CD4-positive, alpha-beta memory T cell (primary cell): ENCODE measurements at regions not wholly inside any gene's neighbourhood (a gene's known extent, or its start where the extent isn't known, plus 50 kb on each side); places are given as distances from the start of the nearest gene placed in this dataset.

ENCODE experiments used
- CTCF ChIA-PET: fragments of 350-600 bp; sonication (Branson Sonifier 250); formaldehyde crosslinking; loops from one replicate; lab custom pipeline; 2021; ENCODE audit warnings: inconsistent platforms; ENCODE audit not compliant: partially characterized antibody; lab: Charles Lee
- POLR2A ChIA-PET: fragments of 350-600 bp; sonication (Branson Sonifier 250); formaldehyde crosslinking; loops from one replicate; lab custom pipeline; 2021; ENCODE audit not compliant: partially characterized antibody; lab: Charles Lee
- DNase-seq, 5 donors: peaks; one replicate each; pipeline versions ENCODE4 v3.0.0 to v3.0.0-alpha.2; 2020 to 2022; ENCODE audit warnings: mixed read lengths in 1 of 5
- H3K27ac ChIP-seq: one replicate; pipeline ENCODE4 v1.7.0; 2013; ENCODE audit warnings: low read depth, low read length
- H3K27me3 ChIP-seq: 2 replicates; pipeline ENCODE4 v1.7.0; 2013; ENCODE audit warnings: mild to moderate bottlenecking, low read length, moderate library complexity; ENCODE audit not compliant: insufficient read depth
- H3K36me3 ChIP-seq: 2 replicates; pipeline ENCODE4 v1.7.0; 2013; ENCODE audit warnings: mild to moderate bottlenecking, low read length, moderate library complexity; ENCODE audit not compliant: insufficient read depth
- H3K4me1 ChIP-seq: 2 replicates; pipeline ENCODE4 v1.7.0; 2013; ENCODE audit warnings: mild to moderate bottlenecking, low read length, moderate library complexity; ENCODE audit not compliant: insufficient read depth
- H3K4me3 ChIP-seq, 2 donors: one replicate each; pipeline ENCODE4 v1.7.0; 2013; ENCODE audit warnings: low read length in 2 of 2, mild to moderate bottlenecking in 1 of 2
- H3K9me3 ChIP-seq, 2 donors: one replicate each; pipeline ENCODE4 v1.7.0; 2013; ENCODE audit warnings: low read length in 2 of 2, control low read depth in 1 of 2; ENCODE audit not compliant: control insufficient read depth in 1 of 2
- H3K27ac Mint-ChIP-seq, 7 donors: one replicate each; pipeline ENCODE4 v1.8.0; 2020 to 2021; ENCODE audit warnings: mixed read lengths in 7 of 7, mild to moderate bottlenecking in 6 of 7, inconsistent platforms in 3 of 7, moderate library complexity in 3 of 7
- H3K27me3 Mint-ChIP-seq, 2 donors: one replicate each; pipeline ENCODE4 v1.8.0; 2020 to 2021; ENCODE audit warnings: mixed read lengths in 2 of 2
- H3K36me3 Mint-ChIP-seq, 2 donors: one replicate each; pipeline ENCODE4 v1.8.0; 2020 to 2021; ENCODE audit warnings: mixed read lengths in 2 of 2, inconsistent platforms in 1 of 2, mild to moderate bottlenecking in 1 of 2
- H3K4me1 Mint-ChIP-seq, 4 donors: one replicate each; pipeline ENCODE4 v1.8.0; 2020 to 2021; ENCODE audit warnings: mixed read lengths in 4 of 4, mild to moderate bottlenecking in 1 of 4
- H3K4me3 Mint-ChIP-seq, 8 donors: one replicate each; pipeline ENCODE4 v1.8.0; 2020 to 2021; ENCODE audit warnings: mixed read lengths in 8 of 8, mild to moderate bottlenecking in 7 of 8, moderate library complexity in 6 of 8, inconsistent platforms in 3 of 8
- H3K9me3 Mint-ChIP-seq, 8 donors: one replicate each; pipeline ENCODE4 v1.8.0; 2020 to 2021; ENCODE audit warnings: mixed read lengths in 8 of 8, mild to moderate bottlenecking in 5 of 8, inconsistent platforms in 3 of 8, moderate library complexity in 1 of 8
- intact Hi-C: fragments of 100-400 bp; cut with micrococcal nuclease; formaldehyde crosslinking; loops from one replicate; pipeline ENCODE4 v1.15.1; 2023

DNA sequence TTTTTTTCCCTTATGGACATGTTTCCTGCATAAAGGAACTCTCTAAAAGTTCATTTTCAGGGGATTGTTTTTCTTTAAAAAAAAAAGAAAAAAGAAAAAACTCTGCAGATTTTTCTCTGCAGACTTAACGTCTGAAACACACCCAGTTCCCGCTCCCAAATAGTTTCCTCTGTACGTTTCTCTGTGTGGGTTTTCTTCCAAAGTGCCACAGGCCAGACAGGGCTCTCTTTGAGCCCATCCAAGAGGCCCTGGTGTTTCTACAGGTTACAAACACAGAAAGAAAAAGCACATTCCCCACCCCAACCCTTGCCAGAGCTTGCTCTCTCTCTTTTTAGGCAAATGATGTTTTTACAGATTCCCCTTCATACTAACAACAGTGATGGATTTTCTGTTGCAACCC is 258.6 kb downstream of the FNDC1 start:
- H3K27ac ChIP-seq = no peak overlapping the region
- no peaks in the 10 kb centered on the region for H3K27me3 ChIP-seq
- no peak overlapping the region for H3K4me3 Mint-ChIP-seq
- POLR2A ChIA-PET = no interaction called here
- H3K4me3 ChIP-seq = no peak overlapping the region
- no peak overlapping the region for H3K27ac Mint-ChIP-seq
- H3K4me1 ChIP-seq = no peaks in the 10 kb centered on the region
- no peaks in the 10 kb centered on the region for H3K36me3 ChIP-seq
- intact Hi-C loops = no loop called here
- H3K9me3 ChIP-seq = no peaks in the 10 kb centered on the region
- CTCF ChIA-PET = no interaction called here
- H3K36me3 Mint-ChIP-seq = no peaks in the 10 kb centered on the region
- no peak for DNase-seq
- H3K9me3 Mint-ChIP-seq = peaks cover 0 to 16% (median 6%) of the 10 kb centered on the region in 8 donors
- H3K27me3 Mint-ChIP-seq = peaks cover 8 to 11% of the 10 kb centered on the region in 2 donors
- H3K4me1 Mint-ChIP-seq = no peaks in the 10 kb centered on the region

- Mint-ChIP-seq H3K4me3 (no peak overlapping the region), H3K9me3 (peaks cover 0 to 12% (median 5%) of the 10 kb centered on the region in 8 donors), H3K36me3 (no peaks in the 10 kb centered on the region), H3K27ac (no peak overlapping the region), H3K27me3 (peaks cover 10 to 11% of the 10 kb centered on the region in 2 donors), H3K4me1 (no peaks in the 10 kb centered on the region)
- POLR2A ChIA-PET = no interaction called here
- DNase-seq = no peak
- H3K27me3 ChIP-seq = no peaks in the 10 kb centered on the region
- H3K36me3 ChIP-seq = no peaks in the 10 kb centered on the region
- no peak overlapping the region for H3K27ac ChIP-seq
- H3K4me1 ChIP-seq = no peaks in the 10 kb centered on the region
- CTCF ChIA-PET = no interaction called here
- H3K4me3 ChIP-seq = no peak overlapping the region
- intact Hi-C loops = no loop called here
- H3K9me3 ChIP-seq = no peaks in the 10 kb centered on the region
Measured at GRCh38 chr6:159427335-159427734, 258.1 kb downstream of the FNDC1 start.

DNA sequence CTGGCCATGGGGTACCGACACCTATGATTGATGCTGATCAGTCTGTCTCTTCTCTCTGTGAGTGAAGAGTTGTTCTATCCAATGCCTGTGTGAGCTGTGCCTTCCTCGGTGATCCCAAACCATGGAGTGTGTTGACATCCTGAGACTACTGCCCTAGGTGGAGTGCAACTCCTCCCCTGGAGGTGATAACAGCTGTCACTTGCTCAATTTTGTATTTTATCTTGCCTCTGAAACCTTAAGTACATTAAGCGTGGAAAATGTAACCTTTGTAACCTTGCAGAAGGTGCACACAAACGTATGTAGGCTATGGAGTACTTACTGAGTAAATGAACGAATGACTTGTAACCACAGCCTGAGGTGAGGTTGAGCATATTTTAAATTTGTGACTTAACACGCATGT is 256.2 kb downstream of the FNDC1 start:
- H3K4me3 ChIP-seq = no peak overlapping the region
- H3K27me3 ChIP-seq = no peaks in the 10 kb centered on the region
- Mint-ChIP-seq H3K27ac (no peak overlapping the region), H3K9me3 (peaks cover 0 to 2% (median 0%) of the 10 kb centered on the region in 8 donors), H3K36me3 (no peaks in the 10 kb centered on the region), H3K4me3 (no peak overlapping the region), H3K4me1 (no peaks in the 10 kb centered on the region), H3K27me3 (peaks cover 11 to 17% of the 10 kb centered on the region in 2 donors)
- intact Hi-C loops = no loop called here
- H3K36me3 ChIP-seq = no peaks in the 10 kb centered on the region
- no peaks in the 10 kb centered on the region for H3K4me1 ChIP-seq
- ChIA-PET POLR2A (no interaction called here), CTCF (no interaction called here)
- no peaks in the 10 kb centered on the region for H3K9me3 ChIP-seq
- no peak overlapping the region for H3K27ac ChIP-seq
- DNase-seq = no peak

DNA sequence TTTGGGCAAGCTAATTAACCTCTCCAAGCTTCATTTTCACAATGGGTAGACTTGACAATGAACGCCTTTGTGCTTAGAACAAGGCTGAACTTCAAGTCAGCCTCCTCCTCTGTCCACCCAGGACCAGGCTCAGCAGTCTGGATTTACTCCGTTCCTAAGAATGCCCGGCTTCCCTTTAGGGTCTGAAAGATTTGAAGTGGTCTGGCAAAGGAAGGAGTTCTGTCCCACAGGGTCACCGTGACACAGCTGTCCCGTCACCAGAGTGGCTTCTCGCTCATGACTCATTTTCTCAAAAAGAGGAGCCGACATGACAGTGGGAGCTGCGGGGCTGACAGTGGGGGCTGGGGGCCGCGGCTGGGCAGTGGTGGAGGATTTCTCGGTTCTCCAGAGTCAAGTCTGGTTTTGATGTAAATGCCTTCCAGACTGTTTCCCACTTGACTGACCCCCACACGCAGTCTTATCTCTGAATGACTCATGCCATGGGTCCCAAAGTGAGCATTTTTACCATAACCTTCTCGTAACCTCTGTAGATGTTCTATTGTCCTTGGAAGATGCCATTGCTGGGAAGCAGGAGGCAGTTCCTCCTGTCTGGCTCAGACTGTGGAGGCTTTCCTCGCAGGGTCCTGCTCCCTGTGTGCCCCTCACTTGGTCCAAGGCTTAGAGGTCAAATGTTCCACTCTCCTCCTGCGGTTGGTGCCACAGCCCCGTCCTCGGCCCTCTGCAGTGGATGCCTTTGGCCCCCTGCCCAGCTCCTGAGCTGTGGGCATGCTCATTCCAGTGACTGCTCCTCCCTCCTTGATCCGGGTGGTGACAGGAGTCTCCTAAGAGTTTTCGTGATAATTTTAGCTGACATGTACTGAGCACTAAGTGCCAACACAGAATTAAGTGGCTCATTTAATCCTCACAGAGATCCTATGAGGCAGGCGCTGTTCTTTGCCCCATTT is 253.1 kb downstream of the FNDC1 start:
- DNase-seq = no peak
- intact Hi-C loops = no loop called here
- no peak overlapping the region for H3K27ac Mint-ChIP-seq
- H3K27me3 Mint-ChIP-seq = peaks cover 7 to 24% of the 10 kb centered on the region in 2 donors
- no peaks in the 10 kb centered on the region for H3K36me3 Mint-ChIP-seq
- ChIA-PET CTCF (no interaction called here), POLR2A (no interaction called here)
- Histone ChIP-seq H3K9me3 (no peaks in the 10 kb centered on the region), H3K4me3 (no peak overlapping the region), H3K27ac (no peak overlapping the region), H3K27me3 (no peaks in the 10 kb centered on the region), H3K36me3 (no peaks in the 10 kb centered on the region), H3K4me1 (no peaks in the 10 kb centered on the region)
- peaks cover 0 to 6% (median under 1%) of the 10 kb centered on the region in 8 donors for H3K9me3 Mint-ChIP-seq
- H3K4me1 Mint-ChIP-seq = no peaks in the 10 kb centered on the region
- H3K4me3 Mint-ChIP-seq = no peak overlapping the region

GRCh38 chr6:159421586-159421985 is 252.4 kb downstream of the FNDC1 start:
- no peaks in the 10 kb centered on the region for H3K36me3 ChIP-seq
- ChIA-PET CTCF (no interaction called here), POLR2A (no interaction called here)
- no peak overlapping the region for H3K4me3 ChIP-seq
- no peaks in the 10 kb centered on the region for H3K9me3 ChIP-seq
- no peak overlapping the region for H3K27ac Mint-ChIP-seq
- H3K27me3 Mint-ChIP-seq = peaks cover 7 to 22% of the 10 kb centered on the region in 2 donors
- DNase-seq = no peak
- no peaks in the 10 kb centered on the region for H3K36me3 Mint-ChIP-seq
- no peaks in the 10 kb centered on the region for H3K27me3 ChIP-seq
- intact Hi-C loops = no loop called here
- peaks cover 0 to 11% (median 2%) of the 10 kb centered on the region in 8 donors for H3K9me3 Mint-ChIP-seq
- no peaks in the 10 kb centered on the region for H3K4me1 ChIP-seq
- no peaks in the 10 kb centered on the region for H3K4me1 Mint-ChIP-seq
- no peak overlapping the region for H3K4me3 Mint-ChIP-seq
- H3K27ac ChIP-seq = no peak overlapping the region

- CTCF ChIA-PET = no interaction called here
- Histone ChIP-seq H3K27me3 (no peaks in the 10 kb centered on the region), H3K36me3 (no peaks in the 10 kb centered on the region), H3K4me3 (no peak overlapping the region), H3K4me1 (no peaks in the 10 kb centered on the region), H3K9me3 (no peaks in the 10 kb centered on the region), H3K27ac (no peak overlapping the region)
- no peaks in the 10 kb centered on the region for H3K36me3 Mint-ChIP-seq
- intact Hi-C loops = no loop called here
- H3K27me3 Mint-ChIP-seq = peaks cover 3 to 18% of the 10 kb centered on the region in 2 donors
- no peak overlapping the region for H3K4me3 Mint-ChIP-seq
- no peak overlapping the region for H3K27ac Mint-ChIP-seq
- H3K4me1 Mint-ChIP-seq = no peaks in the 10 kb centered on the region
- POLR2A ChIA-PET = no interaction called here
- peaks cover 2 to 34% (median 15%) of the 10 kb centered on the region in 8 donors for H3K9me3 Mint-ChIP-seq
- DNase-seq = no peak
Measured at GRCh38 chr6:159418997-159419396, 249.8 kb downstream of the FNDC1 start.

DNA sequence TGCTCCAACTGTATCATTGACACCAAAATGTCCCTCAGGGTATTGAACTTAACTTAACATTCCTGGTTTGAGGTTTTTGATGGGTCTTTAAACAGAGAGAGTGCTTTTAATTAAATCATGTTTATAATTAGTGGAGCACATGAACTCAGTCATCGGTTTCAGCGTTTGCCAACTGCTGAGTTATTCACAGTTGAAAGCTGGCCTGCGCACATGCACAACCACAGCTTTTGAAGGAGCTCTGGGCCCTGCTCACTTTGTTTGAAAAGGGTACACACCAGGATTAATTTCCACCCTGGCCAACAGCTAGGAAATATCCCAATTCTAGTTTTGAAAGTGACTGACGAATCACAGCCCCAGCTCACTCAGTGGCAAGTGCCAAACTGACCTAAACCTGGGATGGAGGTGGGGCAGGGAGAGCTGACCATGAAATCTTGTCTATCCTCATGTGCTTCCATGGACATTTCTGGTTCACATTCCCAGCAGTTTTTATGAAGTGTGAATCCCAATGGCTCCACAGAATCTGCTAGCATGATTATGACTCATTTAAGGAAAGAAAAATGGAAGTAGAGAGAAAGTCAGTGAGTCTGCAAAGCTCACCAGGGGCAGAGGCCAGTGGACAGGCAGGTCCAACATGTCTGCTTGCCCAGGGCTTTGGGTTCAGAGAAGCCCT is 247.8 kb downstream of the FNDC1 start:
- peaks cover 2 to 41% (median 18%) of the 10 kb centered on the region in 8 donors for H3K9me3 Mint-ChIP-seq

More for the DNA sequence above, 247.8 kb downstream of the FNDC1 start:
- Mint-ChIP-seq H3K4me1 (no peaks in the 10 kb centered on the region), H3K36me3 (no peaks in the 10 kb centered on the region), H3K27me3 (peaks cover 3 to 13% of the 10 kb centered on the region in 2 donors), H3K27ac (no peak overlapping the region), H3K4me3 (no peak overlapping the region)
- H3K4me1 ChIP-seq = no peaks in the 10 kb centered on the region
- no peaks in the 10 kb centered on the region for H3K9me3 ChIP-seq
- ChIA-PET POLR2A (no interaction called here), CTCF (no interaction called here)
- no peak overlapping the region for H3K4me3 ChIP-seq
- H3K36me3 ChIP-seq = no peaks in the 10 kb centered on the region
- intact Hi-C loops = no loop called here
- H3K27me3 ChIP-seq = no peaks in the 10 kb centered on the region
- no peak overlapping the region for H3K27ac ChIP-seq
- no peak for DNase-seq
